ENCODE measurements at regions not wholly inside any gene's neighbourhood (a gene's known extent, or its start where the extent isn't known, plus 50 kb on each side); places are given as distances from the start of the nearest gene placed in this dataset.
"Not testable (repeated sequence)": the region's sequence is repeated elsewhere in the genome, so short reads cannot be mapped to it uniquely, and the experiment has no call there.

- DNase-seq (ENCODE audit: low spot score) = no peak
Observed at GRCh38 chr13:102538938-102539337, 57.8 kb upstream of the TPP2 start.

GRCh38 chr13:102536695-102537485, 59.9 kb upstream of the TPP2 start:
- DNase-seq (ENCODE audit: low spot score) = no peak

GRCh38 chr13:102536196-102536595, 60.6 kb upstream of the TPP2 start:
- no peak for DNase-seq (ENCODE audit: low spot score)

DNA sequence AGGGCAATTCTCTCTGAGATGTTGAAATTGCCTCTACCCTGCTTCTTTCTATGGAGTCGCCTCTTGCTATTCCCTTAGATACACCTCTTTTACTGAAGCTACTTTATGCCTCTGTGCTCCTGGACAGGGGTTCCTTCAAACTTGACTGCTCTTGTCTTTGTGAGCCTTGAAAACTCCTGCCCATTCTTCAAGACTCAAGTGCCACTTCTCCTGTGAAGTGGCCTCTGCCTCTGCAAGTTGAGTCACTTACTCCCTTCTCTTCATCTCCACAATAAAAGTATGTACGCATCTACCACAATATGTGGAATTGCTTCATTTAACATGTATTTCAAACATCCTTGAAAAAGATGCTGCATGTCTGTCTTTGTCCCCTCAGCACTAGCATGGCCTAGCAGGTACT, 66.0 kb upstream of the TPP2 start:
- DNase-seq (ENCODE audit: low spot score) = no peak

- DNase-seq (ENCODE audit: low spot score) = not testable (repeated sequence)
Observed at GRCh38 chr13:102522251-102522650, 74.5 kb upstream of the TPP2 start.

GRCh38 chr13:102517959-102518358, 78.8 kb upstream of the TPP2 start:
- DNase-seq (ENCODE audit: low spot score) = no peak

- no peak for DNase-seq (ENCODE audit: low spot score)
Observed at GRCh38 chr13:102510072-102510471, 86.7 kb upstream of the TPP2 start.

- no peak for DNase-seq (ENCODE audit: low spot score)
Observed at GRCh38 chr13:102508411-102508810, 88.4 kb upstream of the TPP2 start.

GRCh38 chr13:102504002-102504401, 92.8 kb upstream of the TPP2 start:
- no peak for DNase-seq (ENCODE audit: low spot score)

DNA sequence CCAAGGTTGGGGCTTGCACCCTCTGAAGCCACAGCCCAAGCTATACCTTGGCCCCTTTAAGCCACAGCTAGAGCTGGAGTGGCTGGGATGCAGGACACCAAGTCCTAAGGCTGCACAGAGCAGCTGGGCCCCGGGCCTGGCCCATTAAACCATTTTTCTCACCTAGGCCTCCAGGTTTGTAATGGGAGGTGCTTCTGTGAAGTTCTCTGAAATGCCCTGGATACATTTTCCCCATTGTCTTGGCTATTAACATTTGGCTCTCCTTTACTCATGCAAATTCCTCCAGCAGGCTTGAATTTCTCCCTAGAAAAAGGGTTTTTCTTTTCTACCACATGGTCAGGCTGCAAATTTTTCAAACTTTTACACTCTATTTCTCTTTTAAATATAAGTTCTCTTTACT, 93.8 kb upstream of the FGF14 start:
- DNase-seq (ENCODE audit: low spot score) = no peak

DNA sequence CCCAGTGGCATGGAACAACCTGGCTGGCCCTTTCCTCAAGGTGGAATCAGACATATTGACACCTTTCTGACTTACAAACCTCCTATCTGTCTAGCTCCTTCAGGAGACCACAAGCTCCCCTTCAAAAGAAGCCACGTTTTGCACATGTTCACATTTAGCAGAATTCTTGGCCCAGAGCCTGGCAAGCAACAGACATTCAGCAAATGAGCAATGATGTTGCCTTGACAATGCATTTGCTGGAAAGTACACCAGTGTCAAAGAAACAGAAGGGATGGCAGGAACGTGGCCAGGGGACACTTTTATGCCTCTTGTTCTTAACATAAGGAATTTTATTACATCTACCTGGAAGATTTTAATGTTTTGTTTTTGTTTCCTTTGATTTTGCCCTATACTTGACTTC, 85.5 kb upstream of the FGF14 start:
- DNase-seq (ENCODE audit: low spot score) = no peak

DNA sequence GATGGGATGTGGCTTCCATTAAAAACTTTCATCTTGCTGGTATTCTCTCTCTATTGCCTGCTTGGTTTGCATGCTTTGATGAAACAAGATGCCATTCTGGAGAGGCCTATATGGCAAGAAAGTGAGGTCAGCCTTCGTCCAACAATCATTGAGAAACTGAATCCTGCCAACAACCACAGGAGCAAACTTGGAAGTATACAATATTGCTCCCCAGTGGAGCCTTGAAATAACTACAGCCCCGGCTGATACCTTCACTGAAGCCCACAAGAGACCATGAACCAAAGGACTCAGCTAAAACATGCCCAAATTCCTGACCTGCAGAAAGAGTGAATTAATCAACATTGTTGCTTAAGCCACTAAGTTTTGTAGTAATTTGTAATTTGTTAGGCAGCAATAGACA, 82.5 kb upstream of the FGF14 start:
- peak; percentile 6 for DNase-seq (ENCODE audit: low spot score)

DNA sequence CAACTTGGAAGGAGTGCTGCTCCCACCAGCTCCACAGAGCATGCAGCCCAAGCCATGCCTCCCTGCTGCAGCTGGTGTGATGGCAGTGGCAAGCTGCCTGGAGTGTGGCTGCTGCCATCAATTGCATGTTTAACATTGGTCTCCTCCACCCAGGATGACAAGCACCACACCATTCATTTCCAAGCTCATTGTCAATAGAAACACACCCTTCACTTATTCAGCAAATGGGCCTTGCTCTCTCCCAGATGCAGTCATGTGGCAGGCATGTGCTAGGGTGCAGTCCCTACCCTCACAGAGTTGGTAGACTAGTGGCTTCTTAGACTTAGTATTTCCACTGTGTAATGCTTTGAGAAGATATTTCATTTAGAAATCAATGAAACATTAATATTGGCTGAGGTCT, 70.8 kb upstream of the FGF14 start:
- DNase-seq (ENCODE audit: low spot score) = no peak

DNA sequence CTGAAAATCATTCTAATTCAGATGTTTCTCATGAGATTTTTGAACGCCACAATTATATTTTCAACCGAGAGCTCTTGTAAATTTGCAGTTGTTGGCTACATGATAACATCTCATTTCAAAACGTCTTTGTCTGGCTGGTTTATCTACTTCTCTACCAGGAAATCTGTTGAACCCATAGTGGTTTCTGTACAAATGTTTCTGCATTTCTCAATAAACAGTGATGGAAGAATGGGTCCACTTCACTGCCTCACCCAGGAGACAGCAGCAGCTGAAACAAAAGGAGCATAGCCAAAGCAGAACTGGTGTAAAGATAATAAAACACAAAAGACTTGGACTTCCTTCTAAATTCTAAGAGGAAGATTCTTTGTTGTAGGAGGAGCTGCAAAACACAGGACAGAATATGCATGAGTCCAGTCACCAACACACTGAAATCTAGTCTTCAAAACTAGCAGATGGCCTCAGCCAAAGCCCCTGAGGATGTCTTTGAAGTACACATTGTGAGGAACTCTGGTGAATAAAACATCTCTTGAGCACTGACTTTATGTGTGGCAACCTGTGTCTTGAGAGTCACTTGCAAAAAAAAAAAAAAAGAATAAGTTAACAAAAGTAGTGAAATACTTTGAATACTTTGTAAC, 68.6 kb upstream of the FGF14 start:
- DNase-seq (ENCODE audit: low spot score) = no peak

DNA sequence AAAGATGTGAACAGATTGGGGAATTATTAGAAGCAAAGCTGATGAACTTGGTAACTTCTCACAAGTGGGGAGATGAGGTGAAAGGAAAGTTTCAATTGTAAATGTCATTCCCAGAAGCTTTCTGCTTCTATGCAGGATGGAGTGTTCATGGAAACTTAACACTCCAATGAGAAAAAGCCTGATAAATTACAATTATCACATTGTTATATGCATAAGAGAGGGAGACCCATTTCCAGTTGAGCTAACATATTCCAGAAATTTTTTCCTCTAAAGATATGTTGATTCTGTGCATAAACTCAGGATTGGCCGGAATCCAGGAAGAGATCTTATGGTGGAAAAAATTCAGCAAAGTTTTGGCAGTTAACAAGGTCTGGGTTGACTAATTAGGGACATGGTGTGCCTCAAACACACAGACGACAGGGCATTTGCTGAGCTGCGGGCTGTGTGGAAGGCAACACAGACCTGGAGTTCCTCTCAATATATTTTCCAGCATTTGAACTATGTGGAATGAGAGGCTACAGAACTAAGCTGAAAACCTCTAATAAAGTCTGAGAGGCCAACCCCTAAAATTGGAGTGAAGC, 64.9 kb upstream of the FGF14 start:
- no peak for DNase-seq (ENCODE audit: low spot score)

- DNase-seq (ENCODE audit: low spot score) = no peak
Observed at GRCh38 chr13:102462570-102462969, 60.7 kb upstream of the FGF14 start.

- DNase-seq (ENCODE audit: low spot score) = no peak
Observed at GRCh38 chr13:102461302-102461701, 59.5 kb upstream of the FGF14 start.

DNA sequence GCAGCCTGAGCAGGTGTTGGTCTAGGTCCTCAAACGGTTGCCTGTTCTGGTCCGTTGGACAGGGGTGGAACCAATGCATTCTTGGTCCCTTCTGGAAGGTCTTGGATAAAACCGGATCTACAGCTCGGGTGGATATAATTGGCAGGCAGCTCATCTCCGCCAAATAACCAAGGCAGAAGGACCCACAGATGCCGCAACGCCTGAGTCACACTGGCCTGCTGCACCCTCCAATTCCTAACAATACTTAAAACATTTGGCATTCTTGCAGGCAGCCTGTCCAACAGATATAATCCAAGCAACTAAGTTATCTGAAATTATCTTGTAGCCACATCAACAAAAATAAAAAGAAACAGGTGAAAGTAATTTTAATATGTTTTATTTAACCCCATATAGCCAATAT, 59.0 kb upstream of the FGF14 start:
- DNase-seq (ENCODE audit: low spot score) = no peak

DNA sequence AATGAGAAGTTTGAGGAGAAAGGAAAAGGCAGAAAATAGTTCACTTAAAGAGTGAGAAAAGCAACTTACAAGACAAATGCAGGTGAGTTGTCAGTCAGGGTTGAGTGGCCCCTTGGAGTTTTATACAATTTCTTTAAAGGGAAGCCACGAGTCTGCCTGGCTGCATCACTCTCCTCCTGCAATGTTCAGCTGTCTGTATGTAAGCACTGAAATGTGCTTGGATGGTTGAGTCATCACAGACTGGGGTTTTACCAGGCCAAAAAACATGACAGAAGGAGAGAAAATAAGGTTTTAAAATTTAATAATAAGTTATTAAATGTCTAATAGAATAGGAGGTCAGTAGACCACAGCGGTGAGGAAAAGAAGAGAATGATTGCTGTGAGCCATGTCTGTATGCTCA, 51.0 kb upstream of the FGF14 start:
- no peak for DNase-seq (ENCODE audit: low spot score)

All from SW480 (cell line).